Hematopoietic multipotent progenitor cell treated with erythropoietin and hydrocortisone succinate and interleukin-3 and kit ligand, for 17 days (in vitro differentiated cells): ENCODE measurements at regions not wholly inside any gene's neighbourhood (a gene's known extent, or its start where the extent isn't known, plus 50 kb on each side); places are given as distances from the start of the nearest gene placed in this dataset.

Experiments
- DNase-seq: peaks from one replicate; pipeline ENCODE4 v3.0.0-alpha.2; 2015; ENCODE audit warnings: low spot score

- DNase-seq = no peak
These were observed 241.0 kb downstream of the RHOU start for GRCh38 chr1:228976316-228976715.

GRCh38 chr1:228977307-228977706, 242.0 kb downstream of the RHOU start:
- DNase-seq = no peak

GRCh38 chr1:228977741-228978140, 242.5 kb downstream of the RHOU start:
- no peak for DNase-seq

GRCh38 chr1:228978484-228979324, 243.4 kb downstream of the RHOU start:
- DNase-seq = no peak

GRCh38 chr1:228979325-228979699, 244.0 kb downstream of the RHOU start:
- DNase-seq = no peak

GRCh38 chr1:228979774-228980173, 244.5 kb downstream of the RHOU start:
- no peak for DNase-seq

- no peak for DNase-seq
These were observed 245.1 kb downstream of the RHOU start for GRCh38 chr1:228980232-228980937.

GRCh38 chr1:228982637-228983036, 247.4 kb downstream of the RHOU start:
- DNase-seq = no peak

- no peak for DNase-seq
These were observed 248.0 kb downstream of the RHOU start for GRCh38 chr1:228983231-228983660.

- no peak for DNase-seq
These were observed 248.4 kb downstream of the RHOU start for GRCh38 chr1:228983661-228984060.

GRCh38 chr1:228984107-228984506, 248.8 kb downstream of the RHOU start:
- no peak for DNase-seq

- no peak for DNase-seq
These were observed 249.7 kb downstream of the RHOU start for GRCh38 chr1:228984646-228985631.

- no peak for DNase-seq
These were observed 250.4 kb downstream of the RHOU start for GRCh38 chr1:228985661-228986060.

GRCh38 chr1:228986093-228986904, 251.0 kb downstream of the RHOU start:
- no peak for DNase-seq

GRCh38 chr1:228987286-228987685, 252.0 kb downstream of the RHOU start:
- DNase-seq = no peak

- DNase-seq = no peak
These were observed 252.6 kb downstream of the RHOU start for GRCh38 chr1:228987736-228988506.

GRCh38 chr1:228988664-228989063, 253.4 kb downstream of the RHOU start:
- no peak for DNase-seq

- DNase-seq = no peak
These were observed 253.9 kb downstream of the RHOU start for GRCh38 chr1:228989176-228989575.

- no peak for DNase-seq
These were observed 254.4 kb downstream of the RHOU start for GRCh38 chr1:228989676-228989991.

- DNase-seq = no peak
These were observed 254.9 kb downstream of the RHOU start for GRCh38 chr1:228989992-228990827.
